ENCODE measurements at regions not wholly inside any gene's neighbourhood (a gene's known extent, or its start where the extent isn't known, plus 50 kb on each side); places are given as distances from the start of the nearest gene placed in this dataset.

GRCh38 chr16:65196420-65197075 is 74.7 kb upstream of the CDH11 start:
- POLR2A ChIA-PET, result no interaction called here
- DNase-seq, result no peak
- Histone ChIP-seq H3K4me3 (ENCODE audit: low read length) (no peak overlapping the region), H3K9me3 (ENCODE audit: control insufficient read depth in 2 of 3, low read length in 3 of 3) (no peaks in the 10 kb centered on the region), H3K36me3 (ENCODE audit: control insufficient read depth in 2 of 3, insufficient read depth in 3 of 3, low read length in 3 of 3) (no peaks in the 10 kb centered on the region), H3K4me1 (ENCODE audit: control insufficient read depth in 2 of 2, insufficient read depth in 2 of 2, low read length in 2 of 2) (no peaks in the 10 kb centered on the region), H3K27ac (ENCODE audit: low read depth, low read length) (no peak overlapping the region), H3K27me3 (ENCODE audit: control insufficient read depth in 2 of 2, insufficient read depth in 2 of 2, low read length in 2 of 2) (no peaks in the 10 kb centered on the region)
- intact Hi-C loops (cut with micrococcal nuclease), result no loop called here
- Mint-ChIP-seq H3K27ac (no peak overlapping the region), H3K4me1 (peaks cover 0 to 1% (median 0%) of the 10 kb centered on the region in 7 donors), H3K4me3 (no peak overlapping the region), H3K9me3 (peaks cover 0 to 18% (median 0%) of the 10 kb centered on the region in 11 donors), H3K27me3 (no peaks in the 10 kb centered on the region), H3K36me3 (no peaks in the 10 kb centered on the region)
- CTCF ChIA-PET, result no interaction called here
- no peak for ATAC-seq

- no peak for DNase-seq
- ChIA-PET CTCF (no interaction called here), POLR2A (no interaction called here)
- ATAC-seq, result no peak
- H3K36me3 ChIP-seq (ENCODE audit: control insufficient read depth in 2 of 3, insufficient read depth in 3 of 3, low read length in 3 of 3), result no peaks in the 10 kb centered on the region
- H3K4me1 ChIP-seq (ENCODE audit: control insufficient read depth in 2 of 2, insufficient read depth in 2 of 2, low read length in 2 of 2), result no peaks in the 10 kb centered on the region
- no peak overlapping the region for H3K4me3 ChIP-seq (ENCODE audit: low read length)
- Mint-ChIP-seq H3K4me1 (peaks cover 0 to 1% (median 0%) of the 10 kb centered on the region in 7 donors), H3K36me3 (no peaks in the 10 kb centered on the region), H3K9me3 (peaks cover 0 to 19% (median 0%) of the 10 kb centered on the region in 11 donors), H3K4me3 (no peak overlapping the region), H3K27me3 (no peaks in the 10 kb centered on the region), H3K27ac (no peak overlapping the region)
- H3K27me3 ChIP-seq (ENCODE audit: control insufficient read depth in 2 of 2, insufficient read depth in 2 of 2, low read length in 2 of 2), result no peaks in the 10 kb centered on the region
- intact Hi-C loops (cut with micrococcal nuclease), result no loop called here
- no peaks in the 10 kb centered on the region for H3K9me3 ChIP-seq (ENCODE audit: control insufficient read depth in 2 of 3, low read length in 3 of 3)
- H3K27ac ChIP-seq (ENCODE audit: low read depth, low read length), result no peak overlapping the region
These were observed 74.1 kb upstream of the CDH11 start for GRCh38 chr16:65195998-65196397.

- H3K36me3 ChIP-seq (ENCODE audit: control insufficient read depth in 2 of 3, insufficient read depth in 3 of 3, low read length in 3 of 3), result no peaks in the 10 kb centered on the region
- no peaks in the 10 kb centered on the region for H3K9me3 ChIP-seq (ENCODE audit: control insufficient read depth in 2 of 3, low read length in 3 of 3)
- ATAC-seq, result no peak
- H3K4me3 ChIP-seq (ENCODE audit: low read length), result no peak overlapping the region
- H3K27ac ChIP-seq (ENCODE audit: low read depth, low read length), result no peak overlapping the region
- CTCF ChIA-PET, result no interaction called here
- Mint-ChIP-seq H3K27ac (no peak overlapping the region), H3K4me3 (no peak overlapping the region), H3K27me3 (no peaks in the 10 kb centered on the region), H3K9me3 (peaks cover 2 to 23% (median 10%) of the 10 kb centered on the region in 11 donors), H3K36me3 (no peaks in the 10 kb centered on the region), H3K4me1 (no peaks in the 10 kb centered on the region)
- POLR2A ChIA-PET, result no interaction called here
- no peaks in the 10 kb centered on the region for H3K4me1 ChIP-seq (ENCODE audit: control insufficient read depth in 2 of 2, insufficient read depth in 2 of 2, low read length in 2 of 2)
- intact Hi-C loops (cut with micrococcal nuclease), result no loop called here
- H3K27me3 ChIP-seq (ENCODE audit: control insufficient read depth in 2 of 2, insufficient read depth in 2 of 2, low read length in 2 of 2), result no peaks in the 10 kb centered on the region
- no peak for DNase-seq
These were observed 63.4 kb upstream of the CDH11 start for GRCh38 chr16:65185241-65185778.

DNA sequence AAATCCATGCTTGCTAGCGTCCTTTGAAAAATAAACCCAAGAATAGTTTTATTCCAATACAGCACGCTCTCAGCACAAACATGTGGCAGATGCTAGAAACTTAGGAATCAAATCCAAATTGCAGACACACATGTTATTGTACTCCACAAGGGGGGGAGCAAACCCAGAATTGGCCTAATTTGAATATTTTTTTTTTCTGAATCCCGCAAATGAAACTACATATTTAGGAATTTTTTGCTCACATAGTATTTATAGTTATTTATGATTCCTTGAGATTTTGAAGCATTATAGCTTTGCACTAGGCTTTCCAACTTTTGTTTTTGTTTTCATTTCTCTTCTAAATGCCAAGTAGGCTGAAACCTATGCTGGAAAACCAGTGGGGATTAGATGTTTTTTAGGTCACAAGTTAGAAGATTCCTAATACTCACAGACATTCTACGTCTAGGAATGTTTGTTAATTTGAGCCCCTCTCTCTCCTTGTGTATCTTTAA is 59.3 kb upstream of the CDH11 start:
- Histone ChIP-seq H3K27me3 (ENCODE audit: control insufficient read depth in 2 of 2, insufficient read depth in 2 of 2, low read length in 2 of 2) (no peaks in the 10 kb centered on the region), H3K36me3 (ENCODE audit: control insufficient read depth in 2 of 3, insufficient read depth in 3 of 3, low read length in 3 of 3) (no peaks in the 10 kb centered on the region), H3K4me3 (ENCODE audit: low read length) (no peak overlapping the region), H3K9me3 (ENCODE audit: control insufficient read depth in 2 of 3, low read length in 3 of 3) (no peaks in the 10 kb centered on the region), H3K4me1 (ENCODE audit: control insufficient read depth in 2 of 2, insufficient read depth in 2 of 2, low read length in 2 of 2) (no peaks in the 10 kb centered on the region), H3K27ac (ENCODE audit: low read depth, low read length) (no peak overlapping the region)
- Mint-ChIP-seq H3K4me3 (no peak overlapping the region), H3K4me1 (no peaks in the 10 kb centered on the region), H3K27ac (no peak overlapping the region), H3K36me3 (peaks cover 0 to 3% (median 0%) of the 10 kb centered on the region in 5 donors), H3K9me3 (peaks cover 2 to 15% (median 9%) of the 10 kb centered on the region in 11 donors), H3K27me3 (no peaks in the 10 kb centered on the region)
- ATAC-seq (no peak), DNase-seq (no peak)
- ChIA-PET CTCF (no interaction called here), POLR2A (no interaction called here)
- intact Hi-C loops (cut with micrococcal nuclease), result no loop called here

DNA sequence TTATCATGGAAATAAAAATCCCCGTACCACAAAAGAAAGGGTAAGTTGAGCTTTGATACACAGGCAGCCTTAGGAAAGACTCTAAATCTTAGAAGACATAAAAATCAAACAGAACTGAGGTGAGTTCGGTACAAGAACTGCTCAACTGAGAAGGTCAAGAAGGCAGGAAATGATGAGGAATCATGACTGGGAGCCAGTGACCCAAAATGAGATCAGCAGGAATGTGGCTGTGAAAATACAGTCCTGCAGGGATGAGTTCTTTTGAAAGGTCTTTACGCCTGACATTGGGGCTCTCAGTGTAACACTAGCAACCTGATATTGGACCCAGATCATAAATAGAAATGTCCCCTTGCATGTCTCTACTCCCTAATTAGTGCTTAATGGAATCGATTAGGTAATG is 56.3 kb upstream of the CDH11 start:
- Mint-ChIP-seq H3K36me3 (peaks cover 0 to 3% (median 0%) of the 10 kb centered on the region in 5 donors), H3K4me1 (no peaks in the 10 kb centered on the region), H3K4me3 (no peak overlapping the region), H3K27me3 (no peaks in the 10 kb centered on the region), H3K9me3 (peaks cover 0 to 18% (median 6%) of the 10 kb centered on the region in 11 donors), H3K27ac (no peak overlapping the region)
- intact Hi-C loops (cut with micrococcal nuclease), result no loop called here
- no peak overlapping the region for H3K27ac ChIP-seq (ENCODE audit: low read depth, low read length)
- no peaks in the 10 kb centered on the region for H3K9me3 ChIP-seq (ENCODE audit: control insufficient read depth in 2 of 3, low read length in 3 of 3)
- ATAC-seq, result no peak
- CTCF ChIA-PET, result no interaction called here
- no peaks in the 10 kb centered on the region for H3K4me1 ChIP-seq (ENCODE audit: control insufficient read depth in 2 of 2, insufficient read depth in 2 of 2, low read length in 2 of 2)
- POLR2A ChIA-PET, result no interaction called here
- no peaks in the 10 kb centered on the region for H3K36me3 ChIP-seq (ENCODE audit: control insufficient read depth in 2 of 3, insufficient read depth in 3 of 3, low read length in 3 of 3)
- no peak for DNase-seq
- H3K4me3 ChIP-seq (ENCODE audit: low read length), result no peak overlapping the region
- H3K27me3 ChIP-seq (ENCODE audit: control insufficient read depth in 2 of 2, insufficient read depth in 2 of 2, low read length in 2 of 2), result no peaks in the 10 kb centered on the region

GRCh38 chr16:65176603-65177002 is 54.7 kb upstream of the CDH11 start:
- Histone ChIP-seq H3K27me3 (ENCODE audit: control insufficient read depth in 2 of 2, insufficient read depth in 2 of 2, low read length in 2 of 2) (no peaks in the 10 kb centered on the region), H3K9me3 (ENCODE audit: control insufficient read depth in 2 of 3, low read length in 3 of 3) (no peaks in the 10 kb centered on the region), H3K4me3 (ENCODE audit: low read length) (no peak overlapping the region), H3K27ac (ENCODE audit: low read depth, low read length) (no peak overlapping the region), H3K36me3 (ENCODE audit: control insufficient read depth in 2 of 3, insufficient read depth in 3 of 3, low read length in 3 of 3) (no peaks in the 10 kb centered on the region), H3K4me1 (ENCODE audit: control insufficient read depth in 2 of 2, insufficient read depth in 2 of 2, low read length in 2 of 2) (no peaks in the 10 kb centered on the region)
- H3K36me3 Mint-ChIP-seq, result peaks cover 0 to 3% (median 0%) of the 10 kb centered on the region in 5 donors
- DNase-seq, result no peak
- no peak for ATAC-seq
- intact Hi-C loops (cut with micrococcal nuclease), result no loop called here
- no peak overlapping the region for H3K27ac Mint-ChIP-seq
- no peaks in the 10 kb centered on the region for H3K4me1 Mint-ChIP-seq
- no peak overlapping the region for H3K4me3 Mint-ChIP-seq
- no peaks in the 10 kb centered on the region for H3K27me3 Mint-ChIP-seq
- CTCF ChIA-PET, result no interaction called here
- POLR2A ChIA-PET, result no interaction called here
- peaks cover 0 to 18% (median 4%) of the 10 kb centered on the region in 11 donors for H3K9me3 Mint-ChIP-seq

DNA sequence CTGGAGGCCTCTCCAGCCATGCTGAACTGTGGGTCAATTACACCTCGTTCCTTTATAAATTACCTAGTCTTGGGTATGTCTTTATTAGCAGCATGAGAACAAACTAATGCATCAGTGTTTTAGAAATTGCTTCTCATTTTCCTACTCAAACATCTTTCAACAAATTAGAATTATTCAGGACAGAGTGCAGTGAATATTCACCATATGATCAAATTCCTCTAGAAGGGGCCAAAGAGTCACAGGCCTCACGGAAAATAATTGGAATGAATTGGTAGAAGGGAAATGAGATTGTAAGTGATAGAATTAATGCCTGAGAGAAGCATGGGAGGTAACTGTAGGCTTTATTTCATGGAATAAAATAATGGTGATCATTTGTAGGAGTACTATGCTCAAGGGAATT is 50.5 kb upstream of the CDH11 start:
- Mint-ChIP-seq H3K36me3 (no peaks in the 10 kb centered on the region), H3K9me3 (peaks cover 0 to 21% (median 3%) of the 10 kb centered on the region in 11 donors), H3K4me3 (no peak overlapping the region), H3K27ac (no peak overlapping the region), H3K27me3 (no peaks in the 10 kb centered on the region), H3K4me1 (no peaks in the 10 kb centered on the region)
- CTCF ChIA-PET, result no interaction called here
- Histone ChIP-seq H3K27me3 (ENCODE audit: control insufficient read depth in 2 of 2, insufficient read depth in 2 of 2, low read length in 2 of 2) (no peaks in the 10 kb centered on the region), H3K4me1 (ENCODE audit: control insufficient read depth in 2 of 2, insufficient read depth in 2 of 2, low read length in 2 of 2) (no peaks in the 10 kb centered on the region), H3K27ac (ENCODE audit: low read depth, low read length) (no peak overlapping the region), H3K36me3 (ENCODE audit: control insufficient read depth in 2 of 3, insufficient read depth in 3 of 3, low read length in 3 of 3) (no peaks in the 10 kb centered on the region), H3K4me3 (ENCODE audit: low read length) (no peak overlapping the region), H3K9me3 (ENCODE audit: control insufficient read depth in 2 of 3, low read length in 3 of 3) (no peaks in the 10 kb centered on the region)
- DNase-seq (no peak), ATAC-seq (no peak)
- POLR2A ChIA-PET, result no interaction called here
- intact Hi-C loops (cut with micrococcal nuclease), result no loop called here

All from naive thymus-derived CD4-positive, alpha-beta T cell (primary cell).